A549 (cell line): ENCODE measurements at regions not wholly inside any gene's neighbourhood (a gene's known extent, or its start where the extent isn't known, plus 50 kb on each side); places are given as distances from the start of the nearest gene placed in this dataset.

ENCODE experiments used
- BHLHE40 ChIP-seq: IDR thresholded peaks from 2 replicates; pipeline ENCODE4 v1.6.1; 2012; ENCODE audit warnings: low read depth, low read length, inconsistent platforms
- CHD2 ChIP-seq: fragments of 150-350 bp; IDR thresholded peaks from 2 replicates; pipeline ENCODE4 v1.6.1; 2014; ENCODE audit warnings: low read length; ENCODE audit not compliant: partially characterized antibody
- JUNB ChIP-seq: fragments of >200 bp; sonication (Bioruptor Twin); formaldehyde crosslinking; IDR thresholded peaks from 2 replicates; pipeline ENCODE4 v1.6.1; 2016
- POLR2A ChIP-seq: IDR thresholded peaks from 2 replicates; pipeline ENCODE4 v1.6.1; 2012; ENCODE audit warnings: mild to moderate bottlenecking, low read length
- RAD21 ChIP-seq, 2 experiments: fragments of >200 bp in 1 of 2; sonication (Bioruptor Twin) in 1 of 2; formaldehyde crosslinking in 1 of 2; IDR thresholded peaks in 1 of 2; conservative IDR thresholded peaks in 1 of 2; 2 replicates in 1 of 2; 3 replicates in 1 of 2; pipeline ENCODE4 v1.6.1; 2012 to 2018; ENCODE audit warnings: inconsistent platforms in 1 of 2
- SMC3 ChIP-seq: fragments of >200 bp; sonication (Bioruptor Twin); formaldehyde crosslinking; IDR thresholded peaks from 3 replicates; pipeline ENCODE4 v1.6.1; 2018; ENCODE audit warnings: inconsistent platforms
- TF ChIP-seq, protein P1 (sequence below): fragments of >200 bp; sonication (Bioruptor Twin); formaldehyde crosslinking; IDR thresholded peaks from 3 replicates; pipeline ENCODE4 v1.5.1; 2016
- TF ChIP-seq, protein P2 (sequence below): fragments of 200-600 bp; sonication (generic); IDR thresholded peaks from 2 replicates; pipeline ENCODE4 v1.6.1; 2016; ENCODE audit warnings: antibody characterized with exemption, mild to moderate bottlenecking, moderate library complexity

GRCh38 chr4:96729641-96730040 is 889.7 kb downstream of the PDHA2 start:
- TF ChIP-seq, protein P1, sequence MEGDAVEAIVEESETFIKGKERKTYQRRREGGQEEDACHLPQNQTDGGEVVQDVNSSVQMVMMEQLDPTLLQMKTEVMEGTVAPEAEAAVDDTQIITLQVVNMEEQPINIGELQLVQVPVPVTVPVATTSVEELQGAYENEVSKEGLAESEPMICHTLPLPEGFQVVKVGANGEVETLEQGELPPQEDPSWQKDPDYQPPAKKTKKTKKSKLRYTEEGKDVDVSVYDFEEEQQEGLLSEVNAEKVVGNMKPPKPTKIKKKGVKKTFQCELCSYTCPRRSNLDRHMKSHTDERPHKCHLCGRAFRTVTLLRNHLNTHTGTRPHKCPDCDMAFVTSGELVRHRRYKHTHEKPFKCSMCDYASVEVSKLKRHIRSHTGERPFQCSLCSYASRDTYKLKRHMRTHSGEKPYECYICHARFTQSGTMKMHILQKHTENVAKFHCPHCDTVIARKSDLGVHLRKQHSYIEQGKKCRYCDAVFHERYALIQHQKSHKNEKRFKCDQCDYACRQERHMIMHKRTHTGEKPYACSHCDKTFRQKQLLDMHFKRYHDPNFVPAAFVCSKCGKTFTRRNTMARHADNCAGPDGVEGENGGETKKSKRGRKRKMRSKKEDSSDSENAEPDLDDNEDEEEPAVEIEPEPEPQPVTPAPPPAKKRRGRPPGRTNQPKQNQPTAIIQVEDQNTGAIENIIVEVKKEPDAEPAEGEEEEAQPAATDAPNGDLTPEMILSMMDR: no peak
- TF ChIP-seq SMC3 (no peak), POLR2A (no peak), JUNB (no peak), BHLHE40 (no peak), CHD2 (no peak), RAD21 (conservative IDR thresholded peaks at IDR 0.05 in 1 of 2, IDR thresholded peaks at IDR 0.05 in 1 of 2) (no peak)
- TF ChIP-seq, protein P2, sequence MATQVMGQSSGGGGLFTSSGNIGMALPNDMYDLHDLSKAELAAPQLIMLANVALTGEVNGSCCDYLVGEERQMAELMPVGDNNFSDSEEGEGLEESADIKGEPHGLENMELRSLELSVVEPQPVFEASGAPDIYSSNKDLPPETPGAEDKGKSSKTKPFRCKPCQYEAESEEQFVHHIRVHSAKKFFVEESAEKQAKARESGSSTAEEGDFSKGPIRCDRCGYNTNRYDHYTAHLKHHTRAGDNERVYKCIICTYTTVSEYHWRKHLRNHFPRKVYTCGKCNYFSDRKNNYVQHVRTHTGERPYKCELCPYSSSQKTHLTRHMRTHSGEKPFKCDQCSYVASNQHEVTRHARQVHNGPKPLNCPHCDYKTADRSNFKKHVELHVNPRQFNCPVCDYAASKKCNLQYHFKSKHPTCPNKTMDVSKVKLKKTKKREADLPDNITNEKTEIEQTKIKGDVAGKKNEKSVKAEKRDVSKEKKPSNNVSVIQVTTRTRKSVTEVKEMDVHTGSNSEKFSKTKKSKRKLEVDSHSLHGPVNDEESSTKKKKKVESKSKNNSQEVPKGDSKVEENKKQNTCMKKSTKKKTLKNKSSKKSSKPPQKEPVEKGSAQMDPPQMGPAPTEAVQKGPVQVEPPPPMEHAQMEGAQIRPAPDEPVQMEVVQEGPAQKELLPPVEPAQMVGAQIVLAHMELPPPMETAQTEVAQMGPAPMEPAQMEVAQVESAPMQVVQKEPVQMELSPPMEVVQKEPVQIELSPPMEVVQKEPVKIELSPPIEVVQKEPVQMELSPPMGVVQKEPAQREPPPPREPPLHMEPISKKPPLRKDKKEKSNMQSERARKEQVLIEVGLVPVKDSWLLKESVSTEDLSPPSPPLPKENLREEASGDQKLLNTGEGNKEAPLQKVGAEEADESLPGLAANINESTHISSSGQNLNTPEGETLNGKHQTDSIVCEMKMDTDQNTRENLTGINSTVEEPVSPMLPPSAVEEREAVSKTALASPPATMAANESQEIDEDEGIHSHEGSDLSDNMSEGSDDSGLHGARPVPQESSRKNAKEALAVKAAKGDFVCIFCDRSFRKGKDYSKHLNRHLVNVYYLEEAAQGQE: no peak
